Vagina (tissue), 2 donors: ENCODE measurements at regions not wholly inside any gene's neighbourhood (a gene's known extent, or its start where the extent isn't known, plus 50 kb on each side); places are given as distances from the start of the nearest gene placed in this dataset.

Experiments used
- POLR2A ChIP-seq, 2 donors: fragments of 450-650 bp; IDR thresholded peaks; one replicate each; pipeline ENCODE4 v1.6.1; 2017; ENCODE audit warnings: antibody characterized with exemption in 2 of 2, mild to moderate bottlenecking in 2 of 2, moderate library complexity in 2 of 2
- TF ChIP-seq, protein P1 (sequence below), 3 experiments: fragments of 450-650 bp in 2 of 3; fragments of 200-600 bp in 1 of 3; sonication (generic) in 1 of 3; IDR thresholded peaks; one replicate each; pipeline ENCODE4 v1.5.1; 2017 to 2019; ENCODE audit warnings: antibody characterized with exemption in 3 of 3, mild to moderate bottlenecking in 2 of 3, moderate library complexity in 2 of 3

DNA sequence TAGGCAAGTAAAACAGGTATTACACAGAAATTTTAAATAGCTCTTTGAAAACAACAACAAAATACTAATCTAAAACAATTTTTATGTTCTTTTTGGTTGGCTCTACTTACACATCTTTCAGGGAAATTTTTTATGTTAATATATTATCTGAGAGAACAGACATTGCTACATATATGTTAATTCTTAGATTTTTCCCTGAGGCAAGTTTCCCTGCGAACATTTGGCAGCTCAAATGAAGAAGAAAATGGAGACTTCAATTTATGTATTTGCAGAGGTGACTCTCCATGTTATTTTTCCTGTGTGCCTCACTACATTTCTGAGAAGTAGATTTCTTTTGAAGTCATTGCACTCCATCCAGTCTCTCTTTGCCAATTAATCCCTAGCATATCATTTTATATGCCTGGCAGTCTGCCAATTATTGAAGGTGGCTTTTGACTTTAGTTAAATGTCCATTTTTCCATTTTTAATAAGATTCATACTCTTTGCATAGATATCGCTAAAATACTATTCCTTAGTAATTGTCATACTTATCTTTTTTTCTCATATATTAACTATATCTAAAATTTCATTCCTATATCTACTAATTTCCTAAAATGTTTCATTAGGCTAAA is 908.2 kb upstream of the CDH10 start:
- TF ChIP-seq, protein P1, sequence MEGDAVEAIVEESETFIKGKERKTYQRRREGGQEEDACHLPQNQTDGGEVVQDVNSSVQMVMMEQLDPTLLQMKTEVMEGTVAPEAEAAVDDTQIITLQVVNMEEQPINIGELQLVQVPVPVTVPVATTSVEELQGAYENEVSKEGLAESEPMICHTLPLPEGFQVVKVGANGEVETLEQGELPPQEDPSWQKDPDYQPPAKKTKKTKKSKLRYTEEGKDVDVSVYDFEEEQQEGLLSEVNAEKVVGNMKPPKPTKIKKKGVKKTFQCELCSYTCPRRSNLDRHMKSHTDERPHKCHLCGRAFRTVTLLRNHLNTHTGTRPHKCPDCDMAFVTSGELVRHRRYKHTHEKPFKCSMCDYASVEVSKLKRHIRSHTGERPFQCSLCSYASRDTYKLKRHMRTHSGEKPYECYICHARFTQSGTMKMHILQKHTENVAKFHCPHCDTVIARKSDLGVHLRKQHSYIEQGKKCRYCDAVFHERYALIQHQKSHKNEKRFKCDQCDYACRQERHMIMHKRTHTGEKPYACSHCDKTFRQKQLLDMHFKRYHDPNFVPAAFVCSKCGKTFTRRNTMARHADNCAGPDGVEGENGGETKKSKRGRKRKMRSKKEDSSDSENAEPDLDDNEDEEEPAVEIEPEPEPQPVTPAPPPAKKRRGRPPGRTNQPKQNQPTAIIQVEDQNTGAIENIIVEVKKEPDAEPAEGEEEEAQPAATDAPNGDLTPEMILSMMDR (IDR thresholded peaks at IDR 0.05): no peak
- TF ChIP-seq POLR2A (IDR thresholded peaks at IDR 0.05): no peak
